ENCODE measurements at regions not wholly inside any gene's neighbourhood (a gene's known extent, or its start where the extent isn't known, plus 50 kb on each side); places are given as distances from the start of the nearest gene placed in this dataset.

DNA sequence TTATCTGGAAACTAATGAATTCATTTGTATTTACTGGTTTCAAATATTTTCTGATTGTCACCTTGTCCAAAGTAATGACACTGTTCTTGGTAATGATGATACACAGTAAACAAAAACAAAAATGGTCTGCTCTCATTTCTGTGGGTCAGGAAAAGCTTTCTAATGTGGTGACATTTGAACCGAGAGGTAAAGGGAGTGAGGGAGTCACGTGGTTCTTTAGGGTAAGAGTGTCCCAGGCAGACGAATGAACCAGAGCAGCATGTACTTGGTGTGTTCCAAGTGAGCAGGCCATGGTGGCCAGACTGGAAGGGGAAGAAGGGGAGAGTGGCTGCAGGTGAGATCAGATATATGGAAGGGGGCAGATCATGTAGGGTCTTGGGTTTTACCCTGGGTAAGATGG lies 247.0 kb upstream of the SLC30A5 start:
- TF ChIP-seq, protein P1, sequence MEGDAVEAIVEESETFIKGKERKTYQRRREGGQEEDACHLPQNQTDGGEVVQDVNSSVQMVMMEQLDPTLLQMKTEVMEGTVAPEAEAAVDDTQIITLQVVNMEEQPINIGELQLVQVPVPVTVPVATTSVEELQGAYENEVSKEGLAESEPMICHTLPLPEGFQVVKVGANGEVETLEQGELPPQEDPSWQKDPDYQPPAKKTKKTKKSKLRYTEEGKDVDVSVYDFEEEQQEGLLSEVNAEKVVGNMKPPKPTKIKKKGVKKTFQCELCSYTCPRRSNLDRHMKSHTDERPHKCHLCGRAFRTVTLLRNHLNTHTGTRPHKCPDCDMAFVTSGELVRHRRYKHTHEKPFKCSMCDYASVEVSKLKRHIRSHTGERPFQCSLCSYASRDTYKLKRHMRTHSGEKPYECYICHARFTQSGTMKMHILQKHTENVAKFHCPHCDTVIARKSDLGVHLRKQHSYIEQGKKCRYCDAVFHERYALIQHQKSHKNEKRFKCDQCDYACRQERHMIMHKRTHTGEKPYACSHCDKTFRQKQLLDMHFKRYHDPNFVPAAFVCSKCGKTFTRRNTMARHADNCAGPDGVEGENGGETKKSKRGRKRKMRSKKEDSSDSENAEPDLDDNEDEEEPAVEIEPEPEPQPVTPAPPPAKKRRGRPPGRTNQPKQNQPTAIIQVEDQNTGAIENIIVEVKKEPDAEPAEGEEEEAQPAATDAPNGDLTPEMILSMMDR (IDR thresholded peaks at IDR 0.05), result no peak
- TF ChIP-seq POLR2A (IDR thresholded peaks at IDR 0.05), result no peak

Measured in lower leg skin (tissue), 3 donors.